ENCODE measurements at regions not wholly inside any gene's neighbourhood (a gene's known extent, or its start where the extent isn't known, plus 50 kb on each side); places are given as distances from the start of the nearest gene placed in this dataset.
"Not testable (repeated sequence)": the region's sequence is repeated elsewhere in the genome, so short reads cannot be mapped to it uniquely, and the experiment has no call there.

- no peak for DNase-seq
Observed at GRCh38 chr15:96948981-96949380, 618.5 kb downstream of the NR2F2 start.

GRCh38 chr15:96958721-96959120 is 628.2 kb downstream of the NR2F2 start:
- no peak for DNase-seq

- no peak for DNase-seq
Observed at GRCh38 chr15:96959501-96959900, 629.0 kb downstream of the NR2F2 start.

- no peak for DNase-seq
Observed at GRCh38 chr15:96960711-96961480, 630.4 kb downstream of the NR2F2 start.

DNA sequence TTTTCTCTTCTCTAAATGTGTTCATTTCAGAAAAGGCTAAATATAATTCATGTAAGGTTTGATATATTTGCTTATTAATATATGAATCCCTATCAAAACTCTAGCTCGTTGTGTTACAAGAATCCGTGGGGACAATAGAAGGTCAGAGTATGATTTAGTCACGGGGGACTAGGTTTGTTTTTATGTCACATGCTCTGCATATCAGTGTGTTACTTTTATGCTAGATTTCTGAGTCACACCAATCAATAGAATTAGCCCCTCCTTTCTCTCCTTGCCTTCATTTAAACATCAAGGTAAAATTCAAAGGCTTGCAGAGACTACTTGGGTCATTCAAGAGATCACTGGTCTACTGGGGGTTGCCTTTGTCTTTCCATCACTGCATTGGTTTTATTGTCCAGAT is 636.1 kb downstream of the NR2F2 start:
- no peak for DNase-seq

GRCh38 chr15:96969732-96970710 is 639.5 kb downstream of the NR2F2 start:
- DNase-seq, result no peak

DNA sequence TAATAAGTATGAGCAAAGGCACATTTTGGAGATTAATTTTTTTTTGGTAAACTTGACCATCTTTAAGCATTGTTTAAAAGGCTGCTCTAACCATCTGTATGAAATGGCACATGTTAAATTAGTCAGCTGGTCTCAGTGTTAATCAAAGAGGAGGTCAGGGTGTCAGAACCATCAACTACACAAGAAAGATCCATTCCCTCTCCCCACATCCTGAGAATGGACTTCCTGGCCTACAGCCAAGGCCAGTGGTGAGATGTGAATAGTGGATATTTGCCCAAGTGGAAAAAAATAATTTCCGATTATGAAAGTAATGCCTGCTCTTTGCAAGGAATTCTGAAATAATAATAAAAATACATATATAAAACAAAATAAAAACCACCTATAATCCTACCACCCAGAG is 641.7 kb downstream of the NR2F2 start:
- DNase-seq, result no peak

GRCh38 chr15:96974761-96975160 is 644.3 kb downstream of the NR2F2 start:
- DNase-seq, result no peak

GRCh38 chr15:96977886-96978285 is 647.4 kb downstream of the NR2F2 start:
- no peak for DNase-seq

GRCh38 chr15:96978937-96979473 is 648.5 kb downstream of the NR2F2 start:
- DNase-seq, result no peak

DNA sequence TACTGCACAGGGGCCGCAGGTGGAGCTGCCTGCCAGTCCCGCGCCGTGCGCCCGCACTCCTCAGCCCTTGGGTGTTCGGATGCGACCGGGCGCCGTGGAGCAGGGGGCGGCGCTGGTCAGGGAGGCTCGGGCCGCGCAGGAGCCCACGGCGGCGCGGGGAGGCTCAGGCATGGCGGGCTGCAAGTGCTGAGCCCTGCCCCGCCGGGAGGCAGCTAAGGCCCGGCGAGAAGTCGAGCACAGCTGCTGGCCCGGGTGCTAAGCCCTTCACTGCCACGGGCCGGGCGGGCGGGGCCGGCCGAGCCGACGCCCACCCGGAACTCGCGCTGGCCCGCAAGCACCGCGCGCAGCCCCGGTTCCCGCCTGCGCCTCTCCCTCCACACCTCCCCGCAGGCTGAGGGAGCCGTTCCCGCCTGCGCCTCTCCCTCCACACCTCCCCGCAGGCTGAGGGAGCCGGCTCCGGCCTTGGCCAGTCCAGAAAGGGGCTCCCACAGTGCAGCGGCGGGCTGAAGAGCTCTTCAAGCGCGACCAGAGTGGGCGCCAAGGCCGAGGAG is 653.7 kb downstream of the NR2F2 start:
- not testable (repeated sequence) for DNase-seq

- no peak for DNase-seq
Observed at GRCh38 chr15:96992817-96993216, 662.3 kb downstream of the NR2F2 start.

GRCh38 chr15:96997538-96997937 is 667.0 kb downstream of the NR2F2 start:
- DNase-seq, result no peak

- peak; percentile 52 for DNase-seq
Observed at GRCh38 chr15:97009031-97009431, 678.5 kb downstream of the NR2F2 start.

GRCh38 chr15:97012986-97013385 is 682.5 kb downstream of the NR2F2 start:
- no peak for DNase-seq

DNA sequence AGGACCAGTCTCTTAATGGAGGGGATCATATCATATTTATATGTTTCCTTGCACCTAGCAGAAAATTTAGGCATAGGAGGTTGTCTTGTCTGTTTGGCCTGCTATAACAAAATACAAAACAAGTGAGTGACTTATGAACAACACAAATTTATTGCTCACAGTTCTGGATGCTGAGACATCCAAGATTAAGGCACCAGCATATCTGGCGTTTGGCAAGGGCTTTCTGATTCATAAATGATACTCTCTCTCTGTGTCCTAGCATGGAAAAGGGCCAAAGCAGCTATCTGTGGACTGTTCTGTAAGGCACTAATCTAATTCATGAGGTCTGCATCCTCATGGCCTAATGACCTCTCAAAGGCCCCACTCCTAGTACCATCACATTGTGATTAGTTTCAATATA is 683.0 kb downstream of the NR2F2 start:
- DNase-seq, result no peak

- no peak for DNase-seq
Observed at GRCh38 chr15:97014001-97014400, 683.5 kb downstream of the NR2F2 start.

DNA sequence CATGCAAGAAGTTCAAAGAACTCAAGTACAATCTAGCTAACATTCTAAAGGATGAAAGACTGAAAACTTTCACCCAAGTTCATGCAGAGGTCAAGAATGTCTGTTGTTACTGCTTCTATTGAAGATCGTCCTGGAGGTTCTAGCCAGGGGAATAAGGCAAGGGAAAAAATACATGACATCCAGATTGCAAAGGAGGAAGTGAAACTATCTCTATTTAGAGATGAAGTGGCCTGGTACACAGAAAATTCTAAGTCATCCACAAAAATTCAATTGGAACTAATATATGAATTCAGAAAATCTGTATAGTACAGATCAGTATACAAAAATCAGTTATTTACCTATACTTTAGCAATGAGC is 693.0 kb downstream of the NR2F2 start:
- DNase-seq, result no peak

DNA sequence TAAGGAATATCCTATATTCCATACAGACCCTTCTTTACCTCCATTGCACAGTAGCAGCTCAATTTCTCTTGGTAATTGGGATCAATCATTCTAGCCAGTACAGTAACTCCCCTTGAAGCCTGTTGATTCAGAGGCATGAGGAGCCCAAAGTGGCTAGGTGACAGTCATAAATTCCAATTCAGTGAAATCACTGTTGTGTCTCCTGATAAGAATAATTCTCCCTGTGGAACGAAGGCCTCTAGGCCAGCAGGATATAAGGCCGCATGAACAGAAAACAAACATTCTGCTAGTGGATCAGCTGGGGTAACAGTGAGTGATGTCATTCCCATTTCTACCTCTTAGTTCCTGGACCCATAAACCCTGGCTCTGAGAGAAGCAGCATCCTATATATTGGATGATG is 696.3 kb downstream of the NR2F2 start:
- DNase-seq, result no peak

GRCh38 chr15:97027772-97028171 is 697.3 kb downstream of the NR2F2 start:
- no peak for DNase-seq

DNA sequence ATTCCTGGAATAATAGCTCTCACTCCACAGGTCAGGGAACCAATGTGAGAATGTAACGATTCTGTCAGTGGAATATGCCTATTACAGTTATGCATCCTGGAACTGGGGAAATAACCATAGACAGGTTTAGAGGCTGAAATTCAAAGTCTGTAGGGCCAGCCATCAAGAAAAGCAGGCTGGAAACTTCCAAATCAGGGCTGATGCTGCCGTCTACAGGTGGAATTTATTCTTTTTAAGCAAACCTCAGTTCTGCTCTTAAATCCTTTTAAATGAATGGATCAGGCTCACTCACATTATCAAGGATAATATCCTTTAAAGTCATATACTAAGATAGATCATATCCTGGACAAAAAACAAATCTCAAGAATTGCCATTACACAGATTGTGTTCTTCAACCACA is 699.8 kb downstream of the NR2F2 start:
- no peak for DNase-seq

- DNase-seq, result no peak
Observed at GRCh38 chr15:97036301-97036700, 705.8 kb downstream of the NR2F2 start.

- no peak for DNase-seq
Observed at GRCh38 chr15:97037080-97037479, 706.6 kb downstream of the NR2F2 start.

All from NCI-H345 (cell line).